ENCODE measurements at regions not wholly inside any gene's neighbourhood (a gene's known extent, or its start where the extent isn't known, plus 50 kb on each side); places are given as distances from the start of the nearest gene placed in this dataset.

- no peak overlapping the region for H3K27ac ChIP-seq (ENCODE audit: low read length in 2 of 2)
- no peaks in the 10 kb centered on the region for H3K27me3 ChIP-seq (replicated peaks in 1 of 4; ENCODE audit: control extremely low read depth in 1 of 4, control insufficient read depth in 3 of 4, insufficient read depth in 4 of 4, low read length in 3 of 4)
- no peaks in the 10 kb centered on the region for H3K9me3 ChIP-seq (ENCODE audit: control extremely low read depth in 1 of 3, control insufficient read depth in 2 of 3, insufficient read depth in 1 of 3, low read length in 2 of 3)
- H2AFZ ChIP-seq (ENCODE audit: insufficient read depth, low read depth, low read length, poor library complexity, severe bottlenecking) = no peak overlapping the region
- no peak overlapping the region for H3K9ac ChIP-seq (ENCODE audit: low read length)
- no peaks in the 10 kb centered on the region for H3K4me1 ChIP-seq (ENCODE audit: control insufficient read depth in 2 of 2, insufficient read depth in 2 of 2, low read length in 2 of 2)
- no peak for ATAC-seq (ENCODE audit: low read depth)
- TF ChIP-seq CTCF (IDR thresholded peaks at IDR 0.05) (no peak), EZH2 (IDR thresholded peaks at IDR 0.05; ENCODE audit: borderline replicate concordance, insufficient read depth, low read depth, low read length, poor library complexity, severe bottlenecking) (no peak)
- Mint-ChIP-seq H3K4me3 (no peak overlapping the region), H3K9me3 (ENCODE audit: insufficient read depth) (no peaks in the 10 kb centered on the region), H3K27me3 (no peaks in the 10 kb centered on the region), H3K27ac (no peak overlapping the region), H3K4me1 (no peaks in the 10 kb centered on the region)
- H3K36me3 ChIP-seq (replicated peaks in 1 of 2; ENCODE audit: control extremely low read depth in 1 of 2, control insufficient read depth in 1 of 2, extremely low read depth in 1 of 2, insufficient read depth in 2 of 2, low read length in 1 of 2) = no peaks in the 10 kb centered on the region
- 80% methylated on average over 1 of the region's 4 CpGs for whole genome bisulfite sequencing (ENCODE audit: insufficient coverage)
- no peaks in the 10 kb centered on the region for H3K79me2 ChIP-seq (ENCODE audit: control insufficient read depth, insufficient read depth, low read length)
- DNase-seq = no peak
- H4K20me1 ChIP-seq (ENCODE audit: control insufficient read depth, insufficient read depth, low read length, poor library complexity, severe bottlenecking) = no peaks in the 10 kb centered on the region
- CTCF ChIA-PET = no interaction called here
- POLR2A ChIA-PET = no interaction called here
- H3K4me2 ChIP-seq (replicated peaks; ENCODE audit: low read depth, low read length, poor library complexity, severe bottlenecking) = no peak overlapping the region
- H3K4me3 ChIP-seq (ENCODE audit: control extremely low read depth in 1 of 5, extremely low read depth in 1 of 5, insufficient read depth in 1 of 5, low read depth in 2 of 5, low read length in 4 of 5) = no peak overlapping the region
- intact Hi-C loops (cut with micrococcal nuclease) = no loop called here
These were observed 106.6 kb downstream of the VEGFA start for GRCh38 chr6:43876602-43877001.

GRCh38 chr6:43875849-43876572 is 106.0 kb downstream of the VEGFA start:
- no peak for ATAC-seq (ENCODE audit: low read depth)
- Histone ChIP-seq H4K20me1 (ENCODE audit: control insufficient read depth, insufficient read depth, low read length, poor library complexity, severe bottlenecking) (no peaks in the 10 kb centered on the region), H3K4me3 (ENCODE audit: control extremely low read depth in 1 of 5, extremely low read depth in 1 of 5, insufficient read depth in 1 of 5, low read depth in 2 of 5, low read length in 4 of 5) (no peak overlapping the region), H3K4me1 (ENCODE audit: control insufficient read depth in 2 of 2, insufficient read depth in 2 of 2, low read length in 2 of 2) (no peaks in the 10 kb centered on the region), H3K79me2 (ENCODE audit: control insufficient read depth, insufficient read depth, low read length) (no peaks in the 10 kb centered on the region), H3K9ac (ENCODE audit: low read length) (no peak overlapping the region), H3K4me2 (replicated peaks; ENCODE audit: low read depth, low read length, poor library complexity, severe bottlenecking) (no peak overlapping the region), H3K9me3 (ENCODE audit: control extremely low read depth in 1 of 3, control insufficient read depth in 2 of 3, insufficient read depth in 1 of 3, low read length in 2 of 3) (no peaks in the 10 kb centered on the region), H3K36me3 (replicated peaks in 1 of 2; ENCODE audit: control extremely low read depth in 1 of 2, control insufficient read depth in 1 of 2, extremely low read depth in 1 of 2, insufficient read depth in 2 of 2, low read length in 1 of 2) (no peaks in the 10 kb centered on the region), H2AFZ (ENCODE audit: insufficient read depth, low read depth, low read length, poor library complexity, severe bottlenecking) (no peak overlapping the region), H3K27me3 (replicated peaks in 1 of 4; ENCODE audit: control extremely low read depth in 1 of 4, control insufficient read depth in 3 of 4, insufficient read depth in 4 of 4, low read length in 3 of 4) (no peaks in the 10 kb centered on the region), H3K27ac (ENCODE audit: low read length in 2 of 2) (no peak overlapping the region)
- ChIA-PET POLR2A (no interaction called here), CTCF (no interaction called here)
- H3K4me3 Mint-ChIP-seq = no peak overlapping the region
- H3K27ac Mint-ChIP-seq = no peak overlapping the region
- intact Hi-C loops (cut with micrococcal nuclease) = no loop called here
- no peak for DNase-seq
- H3K27me3 Mint-ChIP-seq = no peaks in the 10 kb centered on the region
- TF ChIP-seq CTCF (IDR thresholded peaks at IDR 0.05) (no peak), EZH2 (IDR thresholded peaks at IDR 0.05; ENCODE audit: borderline replicate concordance, insufficient read depth, low read depth, low read length, poor library complexity, severe bottlenecking) (no peak)
- 97% methylated on average over 8 of the region's 14 CpGs for WGBS (ENCODE audit: insufficient coverage)
- H3K4me1 Mint-ChIP-seq = no peaks in the 10 kb centered on the region
- H3K9me3 Mint-ChIP-seq (ENCODE audit: insufficient read depth) = no peaks in the 10 kb centered on the region

All from B cell (primary cell).